Activated CD4-positive, alpha-beta T cell treated with anti-CD3 and anti-CD28 coated beads, Interleukin-2, amount 10 ng/mL, durations not matched to agents 24 days and 14 days (primary cell): ENCODE measurements at regions not wholly inside any gene's neighbourhood (a gene's known extent, or its start where the extent isn't known, plus 50 kb on each side); places are given as distances from the start of the nearest gene placed in this dataset.
"Not testable (repeated sequence)": the region's sequence is repeated elsewhere in the genome, so short reads cannot be mapped to it uniquely, and the experiment has no call there.

Experiments
- DNase-seq: peaks from one replicate; pipeline ENCODE4 v3.0.0; 2022
- H3K27ac Mint-ChIP-seq: one replicate; pipeline ENCODE4 v1.8.0; 2022; ENCODE audit warnings: mild to moderate bottlenecking, mixed read lengths
- H3K27me3 Mint-ChIP-seq: one replicate; pipeline ENCODE4 v1.8.0; 2022; ENCODE audit warnings: mixed read lengths
- H3K36me3 Mint-ChIP-seq: one replicate; pipeline ENCODE4 v1.8.0; 2022; ENCODE audit warnings: low read depth, mild to moderate bottlenecking, mixed read lengths
- H3K4me1 Mint-ChIP-seq: one replicate; pipeline ENCODE4 v1.8.0; 2021; ENCODE audit warnings: mixed read lengths
- H3K4me3 Mint-ChIP-seq: one replicate; pipeline ENCODE4 v1.8.0; 2022; ENCODE audit warnings: mild to moderate bottlenecking, moderate library complexity, mixed read lengths
- H3K9me3 Mint-ChIP-seq: one replicate; pipeline ENCODE4 v1.8.0; 2021; ENCODE audit warnings: mixed read lengths
- intact Hi-C: fragments of 100-400 bp; cut with micrococcal nuclease; formaldehyde crosslinking; loops from one replicate; pipeline ENCODE4 v1.15.1; 2023

DNA sequence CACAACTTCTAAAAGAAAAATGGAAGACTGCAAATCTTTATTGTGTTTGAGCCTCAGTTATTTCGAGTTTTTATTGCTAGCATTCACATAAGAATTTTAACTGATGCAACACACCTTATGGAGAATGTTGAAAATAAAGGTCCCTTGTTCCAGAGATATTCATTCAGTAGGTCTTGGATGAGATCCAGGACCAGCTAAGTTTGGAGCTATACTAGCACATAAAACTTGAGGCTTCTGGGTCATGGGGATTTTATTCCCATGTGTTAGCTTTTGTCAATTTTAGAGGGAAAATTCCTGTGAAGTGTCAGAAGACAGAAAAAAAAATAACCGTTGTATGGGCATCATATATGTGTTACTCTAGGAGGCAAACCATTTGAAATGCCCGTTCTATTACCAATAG lies 693.2 kb upstream of the MIS18BP1 start:
- Mint-ChIP-seq H3K27ac (no peak overlapping the region), H3K9me3 (no peaks in the 10 kb centered on the region), H3K27me3 (no peaks in the 10 kb centered on the region), H3K4me3 (no peak overlapping the region), H3K4me1 (no peaks in the 10 kb centered on the region), H3K36me3 (no peaks in the 10 kb centered on the region)
- DNase-seq: no peak
- intact Hi-C loops: no loop called here

DNA sequence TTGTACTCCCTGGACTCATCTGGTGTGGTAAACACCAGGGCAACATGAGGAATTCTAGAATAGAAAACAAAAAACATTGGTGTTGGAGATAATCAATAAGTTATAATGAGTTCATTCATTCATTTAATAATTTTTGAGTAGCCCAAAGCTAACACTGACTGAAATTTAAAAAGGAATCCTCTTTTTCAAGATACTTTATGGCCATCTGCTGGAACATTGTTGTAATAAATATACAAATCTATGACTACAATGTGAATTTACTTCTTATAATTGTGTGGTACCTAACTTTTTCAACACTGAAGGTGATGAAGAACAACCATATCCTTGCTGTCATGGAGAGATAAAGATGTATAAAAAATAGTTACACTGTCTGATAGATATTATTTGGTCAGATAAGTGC lies 687.3 kb upstream of the MIS18BP1 start:
- H3K9me3 Mint-ChIP-seq: peaks cover 7% of the 10 kb centered on the region
- intact Hi-C loops: no loop called here

DNA sequence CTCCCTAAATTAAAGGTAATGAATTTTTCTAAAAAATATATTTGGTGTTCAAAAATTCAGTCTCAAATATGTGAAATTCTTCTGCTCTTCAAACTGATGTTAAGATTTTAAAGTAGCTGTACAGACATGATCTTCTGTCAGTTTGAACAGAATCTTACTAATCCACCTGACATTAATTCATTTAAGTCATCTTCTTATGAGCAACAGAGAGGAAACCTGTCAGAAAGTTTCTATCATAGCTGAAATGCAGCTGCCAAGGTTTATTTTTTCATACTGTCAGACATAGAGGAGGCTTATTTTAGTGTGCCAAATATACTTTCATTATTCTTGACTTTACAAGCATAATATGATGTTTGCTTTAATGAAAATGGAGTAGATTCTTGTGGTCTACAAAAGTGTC lies 686.6 kb upstream of the MIS18BP1 start:
- no peak overlapping the region for H3K4me3 Mint-ChIP-seq
- H3K27ac Mint-ChIP-seq: no peak overlapping the region
- H3K27me3 Mint-ChIP-seq: no peaks in the 10 kb centered on the region
- H3K9me3 Mint-ChIP-seq: peaks cover 9% of the 10 kb centered on the region
- intact Hi-C loops: no loop called here
- no peak for DNase-seq
- H3K36me3 Mint-ChIP-seq: no peaks in the 10 kb centered on the region
- H3K4me1 Mint-ChIP-seq: no peaks in the 10 kb centered on the region

More for the DNA sequence above, 687.3 kb upstream of the MIS18BP1 start:
- Mint-ChIP-seq H3K27me3 (no peaks in the 10 kb centered on the region), H3K4me1 (no peaks in the 10 kb centered on the region), H3K4me3 (no peak overlapping the region), H3K36me3 (no peaks in the 10 kb centered on the region), H3K27ac (no peak overlapping the region)
- no peak for DNase-seq

DNA sequence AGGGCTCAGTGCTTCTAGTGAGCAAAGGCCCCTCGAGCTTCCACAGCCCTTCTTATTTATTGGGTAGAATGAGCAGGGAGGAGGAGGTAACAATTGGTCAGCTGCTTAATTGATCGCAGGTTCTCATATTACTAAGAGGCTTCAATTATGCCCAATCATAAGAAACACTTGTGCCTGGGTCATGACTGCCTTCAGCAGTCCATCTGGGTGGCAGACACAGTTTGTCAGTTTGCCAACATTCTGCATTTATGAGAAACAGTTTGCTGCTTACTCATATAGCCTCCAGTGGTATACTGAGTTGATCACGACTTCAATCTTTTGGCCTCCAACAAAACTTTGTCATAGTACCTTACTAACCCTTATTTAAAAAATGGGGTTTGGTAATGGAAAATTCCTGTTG lies 667.0 kb upstream of the MIS18BP1 start:
- H3K4me1 Mint-ChIP-seq, intact Hi-C loops, H3K9me3 Mint-ChIP-seq, H3K36me3 Mint-ChIP-seq, H3K4me3 Mint-ChIP-seq, H3K27me3 Mint-ChIP-seq, DNase-seq, H3K27ac Mint-ChIP-seq: not testable (repeated sequence)

DNA sequence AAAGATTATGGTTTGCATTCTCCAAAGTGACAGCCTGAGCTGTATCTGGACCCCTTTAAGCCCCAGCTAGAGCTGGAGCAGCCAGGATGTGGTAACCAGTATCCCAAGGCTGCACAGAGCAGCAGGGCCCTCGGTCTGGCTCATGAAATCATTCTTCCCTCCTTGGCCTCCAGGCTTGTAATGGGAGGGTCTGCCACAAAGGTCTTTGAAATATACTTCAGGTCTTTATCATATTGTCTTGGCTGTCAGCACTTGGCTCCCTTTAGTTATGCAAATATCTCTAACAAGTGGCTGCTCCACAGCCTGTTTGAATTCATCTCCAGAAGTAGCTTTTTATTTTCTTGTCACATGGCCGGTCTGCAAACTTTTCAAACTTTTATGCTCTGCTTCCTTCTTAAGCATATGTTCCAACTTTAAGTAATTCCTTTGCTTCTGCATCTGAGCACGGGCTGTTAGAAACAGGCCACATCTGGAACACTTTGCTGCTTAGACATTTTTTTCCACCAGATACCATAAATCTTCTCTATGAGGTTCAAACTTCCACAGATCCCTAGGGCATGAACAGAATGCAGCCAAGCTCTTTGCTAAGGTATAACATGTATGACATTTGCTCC lies 663.4 kb upstream of the MIS18BP1 start:
- H3K27ac Mint-ChIP-seq: no peak overlapping the region
- intact Hi-C loops: no loop called here
- no peaks in the 10 kb centered on the region for H3K9me3 Mint-ChIP-seq
- no peak overlapping the region for H3K4me3 Mint-ChIP-seq
- no peak for DNase-seq
- no peaks in the 10 kb centered on the region for H3K27me3 Mint-ChIP-seq
- H3K4me1 Mint-ChIP-seq: no peaks in the 10 kb centered on the region
- H3K36me3 Mint-ChIP-seq: no peaks in the 10 kb centered on the region

DNA sequence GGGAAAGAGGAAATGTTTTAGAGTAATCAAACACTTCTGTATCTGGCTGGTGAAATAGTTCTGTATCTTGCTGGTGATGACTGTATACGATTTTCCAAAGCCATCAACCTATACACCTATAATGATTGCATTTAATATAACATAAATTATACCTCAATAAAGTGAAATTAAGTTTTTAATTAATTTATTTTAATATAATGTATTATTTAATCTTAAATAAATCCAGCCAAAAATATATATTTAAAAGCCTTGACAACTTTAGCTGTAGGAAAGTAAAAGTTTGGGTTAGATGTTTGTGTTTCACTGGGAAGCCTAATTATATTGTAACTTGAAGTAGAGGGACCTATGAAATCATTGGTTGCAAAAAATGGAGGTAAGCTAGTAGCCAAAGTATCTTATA lies 654.8 kb upstream of the MIS18BP1 start:
- intact Hi-C loops: no loop called here
- Mint-ChIP-seq H3K27ac (no peak overlapping the region), H3K36me3 (no peaks in the 10 kb centered on the region), H3K4me1 (no peaks in the 10 kb centered on the region), H3K9me3 (peaks cover 3% of the 10 kb centered on the region), H3K4me3 (no peak overlapping the region), H3K27me3 (no peaks in the 10 kb centered on the region)
- DNase-seq: no peak

DNA sequence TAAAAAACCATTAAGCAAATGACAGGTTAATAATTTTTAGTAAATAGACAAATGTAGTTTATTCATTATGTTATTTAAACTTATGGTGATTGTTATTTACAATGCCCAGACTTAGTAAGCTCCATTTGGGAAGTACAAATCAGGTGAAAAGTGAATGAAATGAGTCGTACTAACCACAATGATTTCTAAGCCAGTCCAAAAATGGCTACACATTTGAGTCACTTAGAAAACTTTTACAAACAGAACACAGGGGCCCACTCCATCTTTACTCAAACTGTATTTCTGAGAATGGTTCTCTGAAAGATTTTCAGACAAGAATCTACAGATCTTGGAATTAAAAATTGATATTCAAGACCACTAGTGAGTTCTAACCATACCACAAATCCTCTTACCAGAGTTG lies 653.3 kb upstream of the MIS18BP1 start:
- Mint-ChIP-seq H3K27ac (no peak overlapping the region), H3K36me3 (no peaks in the 10 kb centered on the region)

DNA sequence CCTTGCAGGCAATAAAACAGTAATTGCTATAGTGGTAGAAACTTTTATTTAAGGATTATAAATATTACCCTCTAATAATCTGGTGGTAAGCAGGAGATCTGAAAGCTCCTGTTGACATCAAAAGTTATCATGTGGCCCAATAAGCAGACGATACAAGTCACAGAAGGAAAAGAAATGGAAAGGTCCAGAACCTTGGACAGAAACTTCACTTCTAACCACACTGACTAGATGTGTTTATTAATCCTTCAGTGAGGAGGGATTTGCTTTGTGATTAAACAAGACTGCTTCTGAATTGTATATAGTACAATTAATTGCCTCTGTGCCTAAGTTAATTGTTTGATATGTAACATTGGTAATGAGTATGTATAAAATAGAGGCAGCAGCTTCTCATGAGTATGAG lies 652.7 kb upstream of the MIS18BP1 start:
- DNase-seq: no peak
- no peaks in the 10 kb centered on the region for H3K27me3 Mint-ChIP-seq
- no peak overlapping the region for H3K4me3 Mint-ChIP-seq
- intact Hi-C loops: no loop called here
- H3K36me3 Mint-ChIP-seq: no peaks in the 10 kb centered on the region
- no peak overlapping the region for H3K27ac Mint-ChIP-seq
- peaks cover 3% of the 10 kb centered on the region for H3K9me3 Mint-ChIP-seq
- H3K4me1 Mint-ChIP-seq: no peaks in the 10 kb centered on the region

More for the DNA sequence above, 653.3 kb upstream of the MIS18BP1 start:
- no peaks in the 10 kb centered on the region for H3K27me3 Mint-ChIP-seq
- no peak overlapping the region for H3K4me3 Mint-ChIP-seq
- peaks cover 3% of the 10 kb centered on the region for H3K9me3 Mint-ChIP-seq
- intact Hi-C loops: no loop called here
- no peaks in the 10 kb centered on the region for H3K4me1 Mint-ChIP-seq
- no peak for DNase-seq

DNA sequence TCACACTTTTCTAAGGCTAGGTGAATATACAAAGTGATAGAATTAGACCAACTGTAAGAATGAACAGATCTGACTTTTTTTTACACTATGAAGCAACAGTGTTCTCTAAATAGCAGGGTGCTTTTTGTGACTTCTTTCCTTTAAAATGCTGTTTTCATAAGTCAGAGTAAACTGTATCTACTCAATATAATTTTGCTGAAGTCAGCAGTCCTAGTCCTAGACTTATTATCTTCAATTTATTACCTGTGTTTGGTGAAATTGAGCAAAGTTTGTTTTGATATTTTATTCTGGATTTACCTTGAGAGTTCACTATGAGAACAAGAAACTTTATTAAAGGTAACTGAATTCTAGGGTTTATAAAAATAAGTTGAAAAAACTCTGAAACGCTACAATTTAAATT lies 651.3 kb upstream of the MIS18BP1 start:
- H3K36me3 Mint-ChIP-seq: no peaks in the 10 kb centered on the region
- intact Hi-C loops: no loop called here
- H3K9me3 Mint-ChIP-seq: peaks cover 3% of the 10 kb centered on the region
- no peak overlapping the region for H3K4me3 Mint-ChIP-seq
- no peak overlapping the region for H3K27ac Mint-ChIP-seq
- no peak for DNase-seq
- no peaks in the 10 kb centered on the region for H3K27me3 Mint-ChIP-seq
- H3K4me1 Mint-ChIP-seq: no peaks in the 10 kb centered on the region

DNA sequence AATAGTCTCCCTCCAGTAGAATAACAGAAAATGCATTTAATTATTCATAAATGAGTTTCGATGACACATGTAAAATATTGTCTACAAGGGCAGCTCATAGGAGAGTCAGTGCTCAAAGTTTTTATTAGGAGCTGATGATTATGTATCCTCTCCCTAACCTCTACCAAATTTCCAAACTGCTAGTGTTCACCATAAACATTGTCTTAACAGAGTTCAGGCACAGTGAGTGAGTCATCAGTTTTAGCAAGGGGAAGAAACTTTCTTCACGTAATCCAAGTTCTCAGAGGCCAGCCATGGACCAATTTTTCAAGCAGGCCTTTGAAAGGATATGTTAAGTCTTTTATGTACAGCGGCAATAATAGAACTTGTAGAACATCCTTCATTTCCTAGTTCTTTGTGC lies 649.2 kb upstream of the MIS18BP1 start:
- no peaks in the 10 kb centered on the region for H3K4me1 Mint-ChIP-seq
- intact Hi-C loops: no loop called here

DNA sequence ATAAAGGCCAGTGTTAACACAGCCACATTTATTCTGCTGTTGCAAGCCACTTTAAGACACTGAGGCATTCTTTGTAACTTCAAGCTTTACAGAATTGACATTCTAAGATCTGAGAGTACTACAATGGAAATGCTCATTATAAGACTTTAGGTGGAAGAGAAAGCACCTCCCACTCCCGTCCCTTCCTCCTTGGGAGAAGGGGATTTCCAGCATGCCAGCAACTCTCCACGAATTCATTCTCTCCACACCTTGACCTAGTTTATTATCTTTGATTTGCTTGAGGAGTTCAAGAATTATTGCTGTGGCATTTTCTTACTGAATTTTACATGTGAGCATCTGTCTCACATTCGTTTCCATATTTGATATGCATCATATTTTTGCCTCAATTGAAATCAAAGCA lies 644.4 kb upstream of the MIS18BP1 start:
- intact Hi-C loops: no loop called here
- H3K36me3 Mint-ChIP-seq: no peaks in the 10 kb centered on the region
- H3K4me1 Mint-ChIP-seq: no peaks in the 10 kb centered on the region
- DNase-seq: no peak
- no peak overlapping the region for H3K27ac Mint-ChIP-seq
- no peaks in the 10 kb centered on the region for H3K27me3 Mint-ChIP-seq
- H3K4me3 Mint-ChIP-seq: no peak overlapping the region
- H3K9me3 Mint-ChIP-seq: peaks cover 3% of the 10 kb centered on the region

More for the DNA sequence above, 649.2 kb upstream of the MIS18BP1 start:
- DNase-seq: no peak
- Mint-ChIP-seq H3K36me3 (no peaks in the 10 kb centered on the region), H3K9me3 (peaks cover 1% of the 10 kb centered on the region), H3K4me3 (no peak overlapping the region), H3K27me3 (no peaks in the 10 kb centered on the region), H3K27ac (no peak overlapping the region)

DNA sequence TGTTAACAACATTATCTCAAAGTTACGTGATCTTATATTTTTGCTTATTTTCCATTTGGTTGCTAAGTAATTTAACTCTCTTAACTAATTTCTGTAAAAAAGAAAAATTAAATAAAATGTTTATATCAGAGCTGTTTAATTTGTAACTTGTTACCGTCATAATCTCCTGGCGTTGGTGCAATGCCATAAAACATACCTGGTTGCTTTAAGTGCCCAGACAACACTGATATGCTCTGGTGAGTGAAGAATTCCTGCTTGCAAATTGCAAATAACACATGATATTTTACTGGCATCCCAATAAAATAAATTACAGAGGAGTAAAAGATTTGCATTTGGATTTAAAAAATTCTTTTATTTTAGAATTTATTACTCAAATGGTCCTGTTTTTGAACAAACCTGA lies 640.1 kb upstream of the MIS18BP1 start:
- H3K36me3 Mint-ChIP-seq: no peaks in the 10 kb centered on the region
- no peak overlapping the region for H3K4me3 Mint-ChIP-seq
- DNase-seq: no peak
- H3K27me3 Mint-ChIP-seq: no peaks in the 10 kb centered on the region
- intact Hi-C loops: no loop called here
- H3K9me3 Mint-ChIP-seq: peaks cover 18% of the 10 kb centered on the region
- no peak overlapping the region for H3K27ac Mint-ChIP-seq
- H3K4me1 Mint-ChIP-seq: no peaks in the 10 kb centered on the region

DNA sequence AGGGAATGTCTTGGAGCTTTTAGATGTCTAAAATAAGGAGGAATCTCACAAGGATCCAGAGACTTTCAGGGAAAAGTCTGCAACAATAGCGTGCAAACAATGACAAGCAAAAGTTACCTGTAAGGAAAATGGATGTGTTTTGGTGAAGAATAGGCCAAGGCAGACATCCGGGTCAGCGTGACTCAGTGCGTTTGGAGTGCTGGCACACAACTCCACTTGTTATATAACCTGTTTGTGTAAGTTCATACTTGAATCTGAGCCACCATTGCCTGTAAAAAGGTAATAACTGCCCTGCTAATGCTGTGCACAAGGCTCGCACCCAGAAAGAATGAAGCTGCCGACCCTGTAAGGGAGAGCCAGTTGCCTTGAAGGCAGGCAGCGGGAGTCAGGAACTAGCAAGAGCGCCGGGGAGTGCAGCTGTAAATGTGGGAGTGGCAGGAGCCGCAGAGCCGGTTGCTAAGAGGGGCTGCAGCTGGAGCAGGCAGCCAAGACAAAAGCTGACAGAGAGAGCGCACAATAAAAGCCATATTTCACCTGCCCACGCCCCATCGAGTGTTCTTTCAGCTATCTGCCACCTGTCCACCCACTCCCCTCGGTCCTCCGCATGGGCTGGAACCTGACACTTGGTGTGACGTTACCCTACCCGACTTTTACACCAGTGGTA lies 638.5 kb upstream of the MIS18BP1 start:
- Mint-ChIP-seq H3K27ac (no peak overlapping the region), H3K4me1 (no peaks in the 10 kb centered on the region), H3K27me3 (no peaks in the 10 kb centered on the region), H3K9me3 (peaks cover 17% of the 10 kb centered on the region), H3K4me3 (no peak overlapping the region), H3K36me3 (no peaks in the 10 kb centered on the region)
- intact Hi-C loops: no loop called here
- DNase-seq: no peak

DNA sequence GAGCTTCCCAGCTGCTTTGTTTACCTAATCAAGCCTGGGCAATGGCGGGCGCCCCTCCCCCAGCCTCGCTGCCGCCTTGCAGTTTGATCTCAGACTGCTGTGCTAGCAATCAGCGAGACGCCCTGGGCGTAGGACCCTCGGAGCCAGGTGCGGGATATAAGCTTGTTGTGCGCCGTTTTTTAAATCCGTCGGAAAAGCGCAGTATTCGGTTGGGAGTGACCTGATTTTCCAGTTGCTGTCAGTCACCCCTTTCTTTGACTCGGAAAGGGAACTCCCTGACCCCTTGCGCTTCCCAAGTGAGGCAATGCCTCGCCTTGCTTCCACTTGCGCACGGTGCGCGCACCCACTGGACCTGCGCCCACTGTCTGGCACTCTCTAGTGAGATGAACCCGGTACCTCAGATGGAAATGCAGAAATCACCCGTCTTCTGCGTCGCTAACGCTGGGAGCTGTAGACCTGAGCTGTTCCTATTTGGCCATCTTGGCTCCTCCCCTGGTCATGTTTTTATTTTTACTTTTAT lies 635.8 kb upstream of the MIS18BP1 start:
- H3K4me1 Mint-ChIP-seq, H3K36me3 Mint-ChIP-seq, DNase-seq, intact Hi-C loops, H3K27me3 Mint-ChIP-seq, H3K4me3 Mint-ChIP-seq, H3K27ac Mint-ChIP-seq: not testable (repeated sequence)
- peaks cover 15% of the 10 kb centered on the region for H3K9me3 Mint-ChIP-seq

DNA sequence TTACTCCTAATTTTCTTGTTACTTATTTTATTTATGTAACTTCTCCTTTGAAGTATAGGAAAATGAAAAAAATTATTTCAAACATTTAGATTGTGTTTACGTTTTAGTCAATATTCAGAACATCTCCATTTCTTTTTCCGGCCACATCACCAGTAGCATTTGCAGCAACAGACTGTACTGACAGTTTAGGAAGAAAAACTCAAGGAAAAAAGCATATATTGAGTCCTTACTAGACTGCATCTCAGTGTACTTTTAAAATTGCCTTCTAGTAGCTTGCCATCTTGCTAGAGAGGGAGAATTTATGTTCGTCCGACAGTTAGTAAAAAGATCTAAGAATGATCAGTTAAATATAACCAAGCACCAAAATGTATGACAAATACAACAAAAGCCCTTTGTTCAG lies 625.0 kb upstream of the MIS18BP1 start:
- no peak for DNase-seq
- H3K4me3 Mint-ChIP-seq: no peak overlapping the region
- H3K27me3 Mint-ChIP-seq: no peaks in the 10 kb centered on the region
- H3K4me1 Mint-ChIP-seq: no peaks in the 10 kb centered on the region
- no peak overlapping the region for H3K27ac Mint-ChIP-seq
- peaks cover 5% of the 10 kb centered on the region for H3K9me3 Mint-ChIP-seq
- no peaks in the 10 kb centered on the region for H3K36me3 Mint-ChIP-seq
- intact Hi-C loops: no loop called here
